ELF-1 (cell line): ENCODE measurements at regions not wholly inside any gene's neighbourhood (a gene's known extent, or its start where the extent isn't known, plus 50 kb on each side); places are given as distances from the start of the nearest gene placed in this dataset.

ENCODE experiments used
- DNase-seq: peaks from one replicate; pipeline ENCODE4 v3.0.0-alpha.2; 2016; ENCODE audit warnings: low read depth, low spot score

DNA sequence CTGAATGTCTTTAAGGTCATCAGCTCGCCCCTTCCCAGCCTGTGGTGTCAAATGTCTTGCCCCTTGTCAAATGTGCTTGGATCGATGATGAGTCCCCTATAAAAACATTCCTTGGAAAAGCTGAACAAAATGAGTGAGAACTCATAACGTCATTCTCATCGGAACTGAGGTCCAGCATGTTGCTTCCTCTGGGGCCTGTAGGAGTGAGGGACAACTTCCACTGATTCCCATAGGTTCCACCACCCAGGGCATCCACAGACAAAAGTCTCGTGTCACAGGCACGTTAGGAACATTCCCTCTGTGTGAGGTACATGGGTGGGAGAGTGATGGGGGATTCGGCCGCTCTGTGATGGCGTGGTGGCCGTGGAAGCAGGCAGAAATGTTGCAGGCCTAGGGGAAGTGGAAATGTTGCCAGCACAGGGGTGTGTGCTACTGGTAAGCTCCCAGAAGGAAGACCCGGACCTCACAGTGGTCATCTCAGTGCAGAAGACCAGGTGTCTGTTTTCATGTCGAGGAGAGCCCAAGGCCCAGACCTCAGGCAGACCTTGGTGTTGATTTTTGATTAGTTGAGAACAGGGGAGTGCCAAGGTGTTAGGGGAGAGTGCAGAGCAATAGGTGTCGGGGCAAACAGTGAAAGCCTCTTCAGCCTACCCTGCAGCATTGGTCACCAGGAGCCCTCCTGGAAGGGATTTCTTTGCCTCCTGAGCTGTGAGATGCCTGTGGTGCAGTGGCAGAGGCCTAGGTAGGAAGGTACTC lies 96.8 kb downstream of the SNRPN start:
- no peak for DNase-seq

DNA sequence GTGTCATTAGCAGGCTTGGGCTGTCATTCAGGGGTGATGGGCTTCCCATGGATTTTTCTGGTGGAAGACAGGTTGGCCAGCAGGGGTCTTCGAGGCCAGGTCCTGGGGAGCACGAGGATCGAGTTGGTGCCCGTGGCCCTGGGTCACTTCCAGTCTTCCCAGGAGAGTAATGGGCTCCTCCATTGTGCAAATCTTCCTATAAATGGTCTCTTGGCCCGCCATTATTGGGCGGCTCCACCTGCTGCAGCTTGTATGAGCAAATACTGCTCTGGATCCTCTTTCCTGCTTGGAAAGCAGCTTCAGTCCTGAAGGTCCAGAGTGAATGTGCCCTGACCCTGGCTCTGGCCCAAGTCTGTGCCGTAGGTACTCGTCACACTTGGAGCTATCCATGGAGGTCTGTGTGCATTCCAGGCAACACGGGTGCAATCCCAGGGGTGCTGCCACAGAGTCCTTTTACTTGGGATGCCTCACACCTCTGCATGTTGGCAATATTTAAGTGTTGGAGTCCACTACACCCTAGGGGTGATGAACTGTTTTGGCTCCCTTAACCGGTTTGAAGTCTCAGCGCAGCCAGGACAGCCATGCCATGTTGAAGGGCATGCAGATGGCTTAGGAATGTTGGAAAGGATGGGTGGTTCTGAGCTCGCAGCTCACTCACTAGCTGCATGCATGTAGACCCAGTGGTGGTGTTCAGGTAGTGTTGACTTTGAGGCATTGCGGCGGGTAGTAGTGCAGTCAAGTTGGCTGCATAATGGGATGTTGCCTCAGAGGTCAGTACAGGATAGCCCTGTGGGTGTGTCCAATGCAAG lies 97.6 kb downstream of the SNRPN start:
- DNase-seq = no peak

- DNase-seq = no peak
Measured at GRCh38 chr15:25053000-25053815, 98.4 kb downstream of the SNRPN start.

GRCh38 chr15:25054329-25054728 lies 99.5 kb downstream of the SNRPN start:
- DNase-seq = no peak

DNA sequence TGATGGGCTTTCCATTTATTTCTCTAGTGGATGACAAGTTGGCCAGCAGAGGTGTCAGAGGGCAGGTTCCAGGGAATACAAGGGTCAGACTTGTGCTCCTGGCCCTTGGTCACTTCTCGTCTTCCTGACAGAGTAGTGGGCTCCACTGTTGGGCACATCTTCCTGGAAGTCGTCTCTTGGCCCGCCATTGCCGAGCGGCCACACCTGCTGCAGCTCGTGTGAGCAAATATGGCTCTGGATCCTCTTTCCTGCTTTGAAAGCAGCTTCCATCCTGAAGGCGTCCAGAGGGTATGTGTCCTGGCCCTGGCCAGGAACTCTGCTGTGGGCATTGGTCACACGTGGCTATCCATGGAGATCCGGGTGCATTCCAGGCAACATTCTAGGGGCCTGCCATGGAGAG lies 100.2 kb downstream of the SNRPN start:
- no peak for DNase-seq

DNA sequence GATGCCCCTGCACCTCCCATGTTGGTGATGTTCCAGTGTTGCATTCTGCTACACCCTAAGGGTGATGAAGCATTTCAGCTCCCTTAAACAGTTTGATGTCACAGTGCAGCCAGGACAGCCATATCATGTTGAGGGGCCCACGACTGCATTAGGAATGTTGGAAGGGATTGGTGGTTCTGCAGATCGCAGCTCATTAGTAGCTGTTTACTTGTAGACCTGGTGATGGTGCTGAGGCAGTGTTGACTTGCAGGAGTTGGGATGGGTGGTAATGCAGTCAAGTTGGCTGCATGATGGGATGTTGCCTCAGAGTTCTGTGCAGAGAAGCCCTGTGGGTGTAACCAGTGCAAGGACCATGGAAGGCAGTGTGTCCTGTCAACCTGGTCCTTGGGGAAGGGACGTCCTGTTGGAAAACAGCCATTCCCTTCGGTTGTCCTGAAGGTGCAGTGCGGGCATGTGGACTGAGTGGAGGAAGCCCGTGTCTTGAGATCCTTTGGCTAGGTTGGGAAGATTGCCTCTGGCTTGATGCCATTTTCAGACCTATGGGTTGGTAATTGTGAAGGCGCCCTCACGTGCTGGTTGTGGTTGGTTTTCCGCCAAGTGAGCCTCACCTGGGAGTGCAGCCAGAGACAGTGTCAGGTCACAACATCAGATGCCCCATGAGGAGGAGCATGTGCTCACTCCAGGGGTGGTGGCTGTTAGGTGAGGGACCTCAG lies 100.7 kb downstream of the SNRPN start:
- no peak for DNase-seq

- no peak for DNase-seq
Measured at GRCh38 chr15:25056484-25057425, 102.0 kb downstream of the SNRPN start.

- no peak for DNase-seq
Measured at GRCh38 chr15:25057574-25057973, 102.8 kb downstream of the SNRPN start.

GRCh38 chr15:25058080-25058785 lies 103.4 kb downstream of the SNRPN start:
- no peak for DNase-seq

- DNase-seq = no peak
Measured at GRCh38 chr15:25059698-25060471, 105.1 kb downstream of the SNRPN start.

DNA sequence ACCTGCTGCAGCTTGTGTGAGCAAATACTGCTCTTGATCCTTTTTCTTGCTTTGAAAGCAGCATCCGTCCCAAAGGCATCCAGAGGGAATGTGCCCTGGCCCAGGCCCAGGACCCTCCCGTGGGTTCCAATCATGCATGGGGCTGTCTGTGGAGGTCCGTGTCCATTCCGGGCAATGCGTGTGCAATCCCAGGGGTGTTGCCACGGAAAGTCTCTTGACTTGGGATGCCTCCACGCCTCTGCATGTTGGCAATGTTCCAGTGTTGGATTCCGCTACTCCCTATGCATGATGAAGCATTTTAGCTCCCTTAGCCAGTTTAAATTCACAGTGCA lies 105.7 kb downstream of the SNRPN start:
- no peak for DNase-seq

- no peak for DNase-seq
Measured at GRCh38 chr15:25060996-25061620, 106.3 kb downstream of the SNRPN start.

GRCh38 chr15:25061808-25062550 lies 107.2 kb downstream of the SNRPN start:
- no peak for DNase-seq

DNA sequence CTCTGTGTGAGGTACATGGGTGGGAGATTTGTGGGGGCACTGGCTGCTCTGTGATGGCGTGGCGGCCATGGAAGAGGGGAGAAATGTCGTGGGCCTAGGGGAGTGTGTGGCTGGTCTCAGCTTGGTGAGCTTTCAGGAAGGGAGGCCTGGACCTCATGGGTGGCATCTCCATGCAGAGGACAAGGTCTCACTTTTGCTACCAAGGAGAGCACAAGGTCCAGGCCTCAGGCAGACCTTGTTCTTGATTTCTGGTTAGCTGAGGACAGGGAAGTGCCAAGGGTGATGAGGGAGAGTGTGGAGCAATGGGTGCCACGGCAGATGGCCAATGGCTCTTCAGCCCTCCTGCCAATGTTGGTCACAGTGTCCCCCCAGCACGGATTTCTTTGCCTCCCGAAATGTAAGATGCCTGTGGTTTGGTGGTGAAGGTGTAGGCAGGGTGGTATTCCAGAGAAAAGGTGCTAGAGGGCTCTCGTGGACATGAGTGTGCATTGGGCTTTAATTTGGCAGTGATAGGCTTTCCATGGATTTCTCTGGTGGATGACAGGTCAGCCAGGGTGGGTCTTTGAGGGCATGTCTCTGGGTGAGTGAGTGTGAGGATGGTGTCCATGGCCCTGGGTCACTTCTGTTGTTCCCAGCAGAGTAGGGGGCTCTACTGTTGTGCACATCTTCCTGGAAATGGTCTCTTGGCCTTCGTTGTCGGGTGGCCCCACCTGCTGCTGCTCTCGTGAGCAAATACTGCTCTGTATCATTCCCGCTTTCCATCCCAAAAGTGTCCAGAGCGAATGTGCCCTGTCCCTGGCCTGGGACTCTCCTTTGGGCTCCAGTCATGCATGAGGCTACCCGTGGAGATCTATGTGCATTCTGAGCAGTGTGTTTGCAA lies 108.0 kb downstream of the SNRPN start:
- no peak for DNase-seq

GRCh38 chr15:25065286-25065685 lies 110.5 kb downstream of the SNRPN start:
- DNase-seq = no peak

GRCh38 chr15:25065876-25066275 lies 111.1 kb downstream of the SNRPN start:
- DNase-seq = no peak

DNA sequence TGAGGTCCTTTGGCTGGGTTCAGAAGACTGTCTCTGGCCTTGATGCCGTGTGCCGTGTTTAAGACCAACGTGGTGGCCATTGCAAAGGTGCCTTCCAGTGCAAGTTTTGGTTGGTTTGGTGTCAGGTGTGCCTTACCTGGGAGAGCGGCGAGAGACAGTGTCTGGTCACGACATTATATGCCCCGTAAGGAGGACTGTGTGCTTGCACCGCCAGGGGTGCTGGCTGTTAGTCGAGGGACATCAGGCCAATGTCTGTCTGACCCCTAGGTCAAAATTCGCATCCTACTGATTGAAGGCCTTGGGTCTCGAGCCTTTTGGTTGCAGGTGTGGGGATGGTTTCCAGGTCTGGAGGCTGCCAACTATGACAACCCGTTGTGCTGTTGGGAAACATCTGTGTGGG lies 111.9 kb downstream of the SNRPN start:
- DNase-seq = no peak
